Amygdala (tissue), 56 donors: ENCODE measurements at regions not wholly inside any gene's neighbourhood (a gene's known extent, or its start where the extent isn't known, plus 50 kb on each side); places are given as distances from the start of the nearest gene placed in this dataset.

ENCODE experiments used
- DNase-seq, 56 donors: peaks; one replicate each; lab custom pipeline; 2025; lab: John Stamatoyannopoulos, UW

DNA sequence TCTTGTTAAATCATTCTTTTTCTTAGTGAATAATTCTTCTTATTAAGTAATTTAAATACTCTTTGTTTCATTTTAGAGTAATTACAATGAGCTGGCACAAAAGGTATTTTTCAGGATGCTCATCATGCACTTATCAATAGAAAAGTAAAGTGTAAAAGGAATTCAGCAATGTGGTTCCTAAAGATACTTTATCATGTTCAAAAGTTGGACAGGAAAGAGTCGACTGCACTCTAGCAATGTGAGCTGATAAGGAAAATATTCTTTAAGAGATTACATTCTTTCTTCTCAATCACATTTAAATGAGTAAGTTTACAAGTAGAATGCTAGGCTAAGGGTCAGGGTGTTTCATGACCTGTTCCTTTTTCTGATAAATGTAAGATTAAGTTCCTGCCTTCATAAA lies 609.5 kb upstream of the FAM241A start:
- no peak for DNase-seq

DNA sequence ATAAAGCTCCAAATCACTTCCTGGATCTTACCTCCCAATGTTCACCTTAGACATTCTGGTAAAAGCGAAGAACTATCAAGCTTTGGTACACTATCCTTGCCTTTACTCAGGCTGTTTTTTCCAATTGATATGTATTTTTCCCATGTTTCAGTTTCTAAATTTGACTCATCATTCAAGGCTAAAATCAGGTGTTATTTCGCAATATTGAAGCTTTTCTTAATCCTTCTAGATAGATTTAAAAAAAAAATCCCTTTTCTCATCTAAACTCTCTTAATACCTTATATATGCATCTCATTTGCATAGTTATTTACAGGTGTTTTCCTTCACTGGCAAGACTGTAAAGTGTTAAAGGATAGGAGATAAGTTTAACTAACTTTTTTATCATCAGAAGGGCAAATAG lies 608.1 kb upstream of the FAM241A start:
- no peak for DNase-seq

DNA sequence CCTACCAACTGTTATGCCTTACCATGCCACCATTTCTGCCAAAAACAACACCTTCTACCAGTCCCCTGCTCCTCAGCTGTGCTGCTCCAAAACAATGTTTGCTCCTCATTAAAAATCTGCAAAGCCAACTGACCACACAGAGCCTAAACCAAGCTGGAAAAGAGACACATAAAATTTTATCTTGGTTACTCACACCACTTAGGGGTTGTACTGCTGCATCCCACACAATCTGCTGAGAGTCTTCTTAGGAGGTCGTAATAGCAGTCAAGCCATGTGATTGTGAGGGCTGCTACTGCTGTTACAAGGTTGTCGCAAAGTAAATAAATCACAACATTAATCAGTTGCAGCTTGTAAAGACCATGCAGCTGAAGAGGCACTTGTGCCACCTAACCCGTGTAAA lies 607.4 kb upstream of the FAM241A start:
- no peak for DNase-seq

- no peak for DNase-seq
Observed at GRCh38 chr4:111540671-111541070, 604.6 kb upstream of the FAM241A start.

DNA sequence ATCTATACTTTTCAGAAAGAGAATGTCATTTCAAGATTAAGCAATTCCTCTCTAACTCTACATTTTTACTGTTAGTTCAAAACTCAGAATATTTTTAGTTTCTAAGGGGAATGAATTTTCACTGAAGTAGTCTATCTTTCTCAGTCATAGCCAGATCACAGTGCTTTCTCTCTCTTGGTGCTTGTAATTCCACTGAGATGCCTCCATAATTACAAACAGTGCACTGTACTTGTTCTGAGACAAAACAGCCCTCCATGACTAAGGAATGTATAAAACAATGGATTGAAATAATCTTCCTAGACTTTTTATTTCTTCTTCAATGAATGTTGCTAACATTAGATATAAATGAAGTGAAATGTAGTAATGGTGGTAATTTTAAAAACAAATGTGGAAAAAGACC lies 603.2 kb upstream of the FAM241A start:
- no peak for DNase-seq

DNA sequence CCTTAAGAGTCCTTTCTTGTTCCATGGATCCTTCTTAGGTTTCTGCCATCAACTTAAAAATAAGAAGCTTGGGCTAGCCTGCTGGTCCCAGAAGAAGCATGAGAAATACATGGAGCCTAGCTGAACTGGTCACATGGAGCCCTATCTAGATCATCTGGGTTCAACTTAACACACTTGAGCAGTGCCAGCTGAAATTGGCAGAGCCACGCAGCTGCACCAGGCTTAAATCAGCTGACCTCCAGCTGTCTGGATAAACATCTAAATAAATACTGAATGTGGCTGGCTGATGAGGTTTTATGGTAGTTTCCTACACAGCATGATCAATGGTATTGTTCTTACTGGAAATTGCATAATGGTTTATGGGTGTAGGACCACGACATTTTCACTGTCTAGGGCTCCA lies 598.4 kb upstream of the FAM241A start:
- no peak for DNase-seq

DNA sequence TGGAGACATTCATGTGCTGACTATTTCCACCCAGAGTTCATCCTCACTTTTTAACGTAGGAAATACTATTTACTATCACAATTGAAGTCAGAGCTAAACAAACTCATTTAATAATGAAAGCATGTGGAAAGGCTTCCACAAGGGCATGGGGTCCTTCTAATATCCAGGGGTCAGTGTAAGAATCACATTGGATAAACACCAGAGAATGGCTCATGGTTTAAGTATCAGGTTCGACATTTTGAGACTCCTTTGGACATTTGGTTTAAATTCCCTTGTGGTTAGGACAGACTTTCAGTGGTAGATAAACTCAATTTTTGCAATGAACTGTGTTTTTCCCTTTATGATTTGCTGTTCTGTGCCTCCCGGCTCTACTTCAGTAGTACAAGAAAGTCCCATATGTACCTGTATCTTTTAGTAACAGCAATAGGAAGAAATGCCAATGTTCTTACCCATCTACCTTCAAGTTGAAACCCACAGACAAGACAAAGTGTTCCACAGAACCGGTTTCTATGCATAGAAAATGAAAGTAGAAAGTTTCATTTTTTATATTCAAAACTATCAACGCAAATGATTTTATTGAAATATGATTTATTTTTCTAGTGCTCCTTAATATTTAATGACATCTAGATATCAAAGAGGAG lies 589.0 kb upstream of the FAM241A start:
- DNase-seq = no peak

- no peak for DNase-seq
Observed at GRCh38 chr4:111556851-111557250, 588.4 kb upstream of the FAM241A start.

GRCh38 chr4:111562826-111563225 lies 582.4 kb upstream of the FAM241A start:
- no peak for DNase-seq

- DNase-seq = no peak
Observed at GRCh38 chr4:111572470-111572869, 572.8 kb upstream of the FAM241A start.

- no peak for DNase-seq
Observed at GRCh38 chr4:111573386-111573785, 571.9 kb upstream of the FAM241A start.

- DNase-seq = no peak
Observed at GRCh38 chr4:111579767-111580166, 565.5 kb upstream of the FAM241A start.

GRCh38 chr4:111595456-111595855 lies 549.8 kb upstream of the FAM241A start:
- no peak for DNase-seq

DNA sequence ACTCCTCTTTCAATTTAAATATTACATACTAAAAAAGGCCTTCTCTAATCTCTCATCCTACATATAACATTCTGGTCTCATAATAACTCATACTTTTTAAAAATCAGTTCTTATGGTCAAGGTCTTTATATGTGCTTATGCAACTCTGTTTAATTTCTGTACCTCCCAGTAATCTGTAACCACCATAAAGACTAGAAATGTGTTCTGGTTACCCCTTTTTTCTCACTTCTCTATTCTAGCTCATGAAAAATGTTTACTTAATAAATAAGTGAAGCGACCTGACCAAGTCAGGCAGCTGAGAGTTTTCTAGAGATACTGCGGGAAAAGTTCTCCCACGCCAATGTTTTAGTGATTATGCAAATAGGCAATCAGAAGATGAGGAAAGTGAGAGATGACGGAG lies 548.8 kb upstream of the FAM241A start:
- no peak for DNase-seq

- DNase-seq = no peak
Observed at GRCh38 chr4:111601671-111602070, 543.6 kb upstream of the FAM241A start.

DNA sequence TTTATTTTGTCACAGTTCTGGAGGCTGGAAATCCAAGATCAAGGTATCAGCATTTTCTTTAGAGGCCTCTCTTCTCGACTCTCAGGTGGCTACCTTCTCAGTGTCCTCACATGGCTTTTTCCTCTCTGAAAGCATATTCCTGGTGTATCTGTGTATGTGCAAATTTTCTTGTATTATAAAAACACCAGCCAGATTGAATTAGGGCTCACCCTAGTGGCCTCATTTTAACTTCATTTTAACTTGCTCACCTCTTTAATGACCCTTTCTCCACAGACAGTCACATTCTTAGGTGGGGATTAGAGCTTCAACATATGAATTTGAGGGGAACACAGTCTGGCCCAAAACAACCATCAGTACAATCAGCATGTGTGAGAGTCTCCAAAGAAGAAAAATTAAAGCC lies 542.4 kb upstream of the FAM241A start:
- no peak for DNase-seq

- no peak for DNase-seq
Observed at GRCh38 chr4:111605111-111605510, 540.1 kb upstream of the FAM241A start.

- DNase-seq = no peak
Observed at GRCh38 chr4:111610681-111611080, 534.6 kb upstream of the FAM241A start.

- DNase-seq = no peak
Observed at GRCh38 chr4:111618908-111619307, 526.3 kb upstream of the FAM241A start.

DNA sequence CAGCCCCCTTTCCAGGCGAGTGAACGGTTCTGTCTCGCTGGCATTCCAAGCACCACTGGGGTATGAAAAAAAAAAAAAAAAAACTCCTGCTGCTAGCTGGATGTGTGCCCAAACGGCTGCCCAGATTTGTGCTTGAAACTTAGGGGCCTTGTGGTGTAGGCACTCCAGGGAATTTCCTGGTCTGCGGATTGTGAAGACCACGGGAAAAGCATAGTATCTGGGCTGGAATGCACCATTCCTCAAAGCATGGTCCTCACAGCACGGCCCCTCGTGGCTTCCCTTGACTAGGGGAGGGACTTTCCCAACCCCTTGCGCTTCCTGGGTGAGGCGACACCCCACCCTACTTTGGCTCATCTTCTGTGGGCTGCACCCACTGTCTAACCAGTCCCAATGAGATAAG lies 516.8 kb upstream of the FAM241A start:
- DNase-seq = no peak

DNA sequence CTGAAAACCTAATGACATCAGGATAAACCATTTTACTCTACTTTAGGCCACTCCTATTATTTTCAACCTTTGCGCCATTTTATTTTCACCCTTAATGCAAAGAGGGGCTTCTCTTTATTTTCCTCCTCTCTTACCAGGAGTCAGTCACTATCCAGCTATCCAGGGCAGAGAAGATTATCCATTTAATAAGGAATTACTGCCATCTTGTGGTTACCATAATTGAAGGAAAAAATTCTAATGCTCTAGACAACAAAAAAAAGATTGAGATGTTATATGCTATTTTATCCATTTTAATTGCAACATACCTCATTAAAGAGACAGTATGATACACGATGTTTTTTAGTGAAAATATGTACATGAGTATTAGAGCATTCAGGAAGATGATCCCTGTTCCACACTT lies 514.5 kb upstream of the FAM241A start:
- no peak for DNase-seq

DNA sequence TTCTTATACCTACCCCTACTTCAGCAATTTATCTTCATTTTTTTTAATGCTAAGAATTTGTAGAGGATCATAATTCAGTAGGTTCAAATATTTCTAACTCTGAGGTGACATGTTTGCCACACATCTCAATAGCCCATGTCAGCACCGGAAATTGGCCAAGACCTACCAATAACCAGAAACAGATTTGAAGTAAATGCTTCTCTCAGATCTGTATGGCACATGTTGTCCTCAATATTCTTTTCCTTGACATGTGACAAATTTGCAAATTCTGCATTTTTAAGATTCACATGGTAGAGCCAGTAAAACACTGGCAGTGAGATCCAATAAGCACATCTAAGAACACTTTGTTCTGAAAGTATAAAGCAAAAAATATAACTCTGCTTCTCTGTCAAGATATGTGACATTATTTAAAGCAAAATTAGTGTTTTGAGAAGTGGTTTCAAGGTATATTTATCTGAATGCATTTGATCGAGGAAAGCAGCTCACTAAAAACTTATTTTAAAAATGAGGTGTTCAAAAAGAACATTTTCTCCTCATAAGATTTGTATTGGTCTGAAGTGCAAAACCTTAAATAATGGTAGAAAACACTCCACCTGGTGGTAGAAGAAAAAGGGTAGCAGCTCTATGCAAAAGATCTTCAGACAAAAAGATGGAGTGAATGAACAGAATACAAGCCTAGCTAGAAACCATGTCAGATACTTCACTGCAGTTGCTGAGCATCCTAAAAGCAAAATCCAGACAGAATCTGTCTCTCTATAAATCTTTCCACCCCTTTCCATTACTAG lies 513.8 kb upstream of the FAM241A start:
- DNase-seq = no peak
